K562 (cell line): ENCODE measurements at regions not wholly inside any gene's neighbourhood (a gene's known extent, or its start where the extent isn't known, plus 50 kb on each side); places are given as distances from the start of the nearest gene placed in this dataset.

Source experiments
- ATAC-seq: fragments of 200-7000 bp; cut with Tn5 transposase; 3 replicates; pipeline ENCODE4 v1.9.1; 2020; ENCODE audit warnings: moderate library complexity
- BruUV-seq: library from RNA; stranded (reverse); fragments of 400-500 nt; replicated peaks from 2 replicates; lab custom pipeline; 2021; lab: Mats Ljungman, UMichigan
- CTCF ChIA-PET: fragments of 300-600 bp; formaldehyde crosslinking; extraction: SDS; loops from one replicate; lab custom pipeline; 2021; ENCODE audit warnings: low intra/inter-chr PET ratio; lab: Yijun Ruan, JAX
- POLR2A ChIA-PET: fragments of 300-600, 350-650 bp; sonication (Branson Sonifier 250); formaldehyde crosslinking; extraction: SDS; loops from one replicate; lab custom pipeline; 2021; ENCODE audit warnings: antibody characterized with exemption, inconsistent platforms; lab: Yijun Ruan, JAX
- DNase-seq, 4 experiments: peaks; one replicate each; pipeline versions ENCODE4 v3.0.0 to v3.0.0-alpha.2; 2011 to 2018; ENCODE audit warnings: low spot score in 3 of 4, mixed read lengths in 3 of 4; ENCODE audit errors: extremely low read depth in 1 of 4
- FAIRE-seq: peaks from 2 replicates; lab custom pipeline; 2011; peaks lifted over from hg19 to GRCh38; lab: Jason Lieb, UNC
- H2AFZ ChIP-seq: 2 replicates; pipeline ENCODE4 v1.6.0; 2011; ENCODE audit warnings: low read depth, low read length, control low read depth, inconsistent platforms
- H3K27ac ChIP-seq: fragments of 200-600 bp; 3 replicates; pipeline ENCODE4 v1.8.0; 2011; ENCODE audit warnings: low read depth, mild to moderate bottlenecking, control low read depth, inconsistent platforms, low read length, moderate library complexity, mixed read lengths; ENCODE audit errors: extremely low read depth
- H3K27me3 ChIP-seq, 2 experiments: fragments of 300-600 bp in 1 of 2; 2 replicates in 1 of 2; 3 replicates in 1 of 2; pipeline versions ENCODE4 v1.6.0 to v1.8.0; 2011; ENCODE audit warnings: inconsistent platforms in 2 of 2, low read length in 2 of 2, mild to moderate bottlenecking in 1 of 2, mixed read lengths in 1 of 2, moderate library complexity in 1 of 2; ENCODE audit not compliant: control insufficient read depth in 2 of 2, insufficient read depth in 2 of 2
- H3K36me3 ChIP-seq: fragments of 300-600 bp; 3 replicates; pipeline ENCODE4 v1.8.0; 2011; ENCODE audit warnings: mild to moderate bottlenecking, low read length, inconsistent platforms; ENCODE audit not compliant: control insufficient read depth, insufficient read depth
- H3K4me1 ChIP-seq, 2 experiments: fragments of 200-600 bp in 1 of 2; replicated peaks in 1 of 2; 2 replicates in 1 of 2; 3 replicates in 1 of 2; pipeline versions ENCODE4 v1.5.1 to v1.8.0; 2011; ENCODE audit warnings: inconsistent platforms in 2 of 2, low read length in 2 of 2, mild to moderate bottlenecking in 1 of 2, mixed read lengths in 1 of 2, moderate library complexity in 1 of 2; ENCODE audit not compliant: control insufficient read depth in 2 of 2, insufficient read depth in 2 of 2
- H3K4me2 ChIP-seq: 2 replicates; pipeline ENCODE4 v1.6.1; 2011; ENCODE audit warnings: low read length, control low read depth, inconsistent platforms, mixed read lengths; ENCODE audit not compliant: insufficient read depth
- H3K4me3 ChIP-seq: fragments of 200-600 bp; sonication (generic), shearing (Covaris generic); 2 replicates; pipeline ENCODE4 v1.5.1; 2016; ENCODE audit warnings: control low read depth, inconsistent platforms
- H3K79me2 ChIP-seq: fragments of 200-600 bp; 3 replicates; pipeline ENCODE4 v1.8.0; 2011; ENCODE audit warnings: low read length, inconsistent platforms; ENCODE audit not compliant: control insufficient read depth, insufficient read depth
- H3K9ac ChIP-seq, 2 experiments: 2 replicates each; pipeline versions ENCODE4 v1.6.0 to v1.6.1; 2011; ENCODE audit warnings: low read depth in 2 of 2, low read length in 2 of 2, control low read depth in 1 of 2, inconsistent platforms in 1 of 2, mild to moderate bottlenecking in 1 of 2, mixed read lengths in 1 of 2; ENCODE audit not compliant: insufficient read depth in 1 of 2
- H3K9me1 ChIP-seq: one replicate; pipeline ENCODE4 v1.6.0; 2011; ENCODE audit warnings: inconsistent platforms, mild to moderate bottlenecking, low read length, moderate library complexity; ENCODE audit not compliant: control insufficient read depth, insufficient read depth
- H3K9me3 ChIP-seq: replicated peaks from 2 replicates; pipeline ENCODE4 v1.5.1; 2011; ENCODE audit warnings: low read depth, low read length, inconsistent platforms; ENCODE audit not compliant: control insufficient read depth, insufficient read depth
- H4K20me1 ChIP-seq: replicated peaks from 2 replicates; pipeline ENCODE4 v1.6.1; 2011; ENCODE audit warnings: low read length, inconsistent platforms, mixed read lengths; ENCODE audit not compliant: control insufficient read depth, insufficient read depth
- BCLAF1 ChIP-seq, 2 experiments: fragments of 450-650 bp in 1 of 2; IDR thresholded peaks; 2 replicates each; pipeline ENCODE4 v1.6.1; 2011 to 2017; ENCODE audit warnings: low read depth in 2 of 2, antibody characterized with exemption in 1 of 2, borderline replicate concordance in 1 of 2, low read length in 1 of 2, mild to moderate bottlenecking in 1 of 2, mixed read lengths in 1 of 2; ENCODE audit not compliant: control insufficient read depth in 1 of 2
- CXXC5 ChIP-seq: fragments of 250-450 bp; sonication (Bioruptor Pico); IDR thresholded peaks from 2 replicates; pipeline ENCODE4 v1.8.0; 2022; ENCODE audit warnings: inconsistent platforms, mild to moderate bottlenecking, moderate library complexity
- DEAF1 ChIP-seq: fragments of 450-650 bp; formaldehyde crosslinking; IDR thresholded peaks from 2 replicates; pipeline ENCODE4 v1.4.0; 2020; ENCODE audit warnings: mild to moderate bottlenecking, moderate library complexity
- FOXA1 ChIP-seq: fragments of 450-650 bp; IDR thresholded peaks from 2 replicates; pipeline ENCODE4 v1.6.1; 2016; ENCODE audit warnings: mild to moderate bottlenecking, borderline replicate concordance
- SAFB2 ChIP-seq: fragments of 200-400 bp; formaldehyde crosslinking; IDR thresholded peaks from 2 replicates; pipeline ENCODE4 v1.6.1; 2018; ENCODE audit warnings: borderline replicate concordance, low read length, low read depth, moderate library complexity; ENCODE audit not compliant: severe bottlenecking
- SIN3A ChIP-seq, 2 experiments: fragments of 150-350 bp in 1 of 2; IDR thresholded peaks; 2 replicates each; pipeline ENCODE4 v1.6.1; 2011 to 2016; ENCODE audit warnings: borderline replicate concordance in 2 of 2, low read depth in 2 of 2, low read length in 2 of 2, mild to moderate bottlenecking in 2 of 2, moderate library complexity in 2 of 2; ENCODE audit not compliant: control insufficient read depth in 1 of 2
- THAP7 ChIP-seq: fragments of 250-450 bp; sonication (Bioruptor Pico); IDR thresholded peaks from 2 replicates; pipeline ENCODE4 v1.5.0; 2021
- ZNF444 ChIP-seq: fragments of 250-450 bp; sonication (Bioruptor Pico); IDR thresholded peaks from 2 replicates; pipeline ENCODE4 v1.4.0; 2020; ENCODE audit warnings: mild to moderate bottlenecking, moderate library complexity
- ZNF668 ChIP-seq: fragments of 250-450 bp; sonication (Bioruptor Pico); IDR thresholded peaks from 2 replicates; pipeline ENCODE4 v1.8.0; 2022; ENCODE audit warnings: mild to moderate bottlenecking, inconsistent platforms
- in situ Hi-C: fragments of 300-500 bp; cut with MboI; formaldehyde crosslinking; loops from 4 replicates; pipeline ENCODE4 v1.15.0; 2018; ENCODE audit warnings: inconsistent platforms, mixed read lengths
- intact Hi-C: fragments of 100-400 bp; cut with micrococcal nuclease; formaldehyde crosslinking; loops from 2 replicates; pipeline ENCODE4 v1.14.2; 2022
- TF ChIP-seq, protein P1 (sequence below), 3 experiments: fragments of 200-800 bp in 1 of 3; sonication (Bioruptor generic) in 1 of 3; sonication (generic) in 1 of 3; formaldehyde crosslinking in 1 of 3; IDR thresholded peaks; 2 replicates each; pipeline versions ENCODE4 v1.6.1 to v1.8.0; 2016 to 2022; ENCODE audit warnings: mild to moderate bottlenecking in 2 of 3, missing compliant biosample characterization in 2 of 3, missing genetic modification characterization in 2 of 3, missing genetic modification reagents in 1 of 3

DNA sequence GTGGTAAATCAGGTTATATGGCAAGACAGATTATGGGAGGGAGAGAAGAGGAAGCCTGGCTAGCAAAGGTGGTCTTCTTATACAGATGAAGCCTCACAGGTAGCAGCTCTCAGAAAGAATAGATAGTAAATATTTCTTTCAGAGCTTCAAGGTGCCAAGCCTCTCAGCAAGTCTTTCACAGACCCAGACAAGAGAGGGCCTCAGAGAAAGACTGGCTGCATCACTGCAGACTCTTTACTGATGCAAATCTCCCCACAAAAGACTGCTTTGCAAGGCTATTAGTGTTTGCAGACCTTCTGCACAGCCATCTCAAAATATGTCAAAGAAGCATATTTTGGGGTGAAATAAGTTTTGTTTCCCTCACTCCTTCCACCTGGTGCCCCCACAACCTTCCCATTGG is 372.4 kb upstream of the RND3 start:
- no peaks in the 10 kb centered on the region for H3K9me3 ChIP-seq
- H3K4me1 ChIP-seq = no peaks in the 10 kb centered on the region
- H4K20me1 ChIP-seq = no peaks in the 10 kb centered on the region
- H3K4me2 ChIP-seq = no peak overlapping the region
- FAIRE-seq (no peak), DNase-seq (no peak), ATAC-seq (no peak)
- no peak overlapping the region for H3K9ac ChIP-seq
- in situ Hi-C loops (no loop called here), intact Hi-C loops (no loop called here)
- no peak overlapping the region for H3K4me3 ChIP-seq
- H3K36me3 ChIP-seq = no peaks in the 10 kb centered on the region
- TF ChIP-seq SIN3A (IDR thresholded peaks at IDR 0.05; ENCODE audit: borderline replicate concordance in 2 of 2, control insufficient read depth in 1 of 2, low read depth in 2 of 2, low read length in 2 of 2) = no peak
- no peak for TF ChIP-seq DEAF1
- no peak for TF ChIP-seq THAP7 (CRISPR knock-in tag)
- no peak for TF ChIP-seq ZNF668 (CRISPR knock-in tag)
- TF ChIP-seq, protein P1, sequence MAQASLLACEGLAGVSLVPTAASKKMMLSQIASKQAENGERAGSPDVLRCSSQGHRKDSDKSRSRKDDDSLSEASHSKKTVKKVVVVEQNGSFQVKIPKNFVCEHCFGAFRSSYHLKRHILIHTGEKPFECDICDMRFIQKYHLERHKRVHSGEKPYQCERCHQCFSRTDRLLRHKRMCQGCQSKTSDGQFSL (CRISPR knock-in tag; IDR thresholded peaks at IDR 0.05) = no peak
- TF ChIP-seq, protein P1 (tag; IDR thresholded peaks at IDR 0.05) = no peak
- no peak for TF ChIP-seq BCLAF1 (IDR thresholded peaks at IDR 0.05; ENCODE audit: borderline replicate concordance in 1 of 2, control insufficient read depth in 1 of 2, low read depth in 2 of 2, low read length in 1 of 2)
- TF ChIP-seq ZNF444 (CRISPR knock-in tag) = no peak
- TF ChIP-seq SAFB2 = no peak
- no peak for TF ChIP-seq CXXC5 (CRISPR knock-in tag)
- TF ChIP-seq FOXA1 = no peak
- no peak overlapping the region for H3K27ac ChIP-seq
- H3K9me1 ChIP-seq = no peaks in the 10 kb centered on the region
- H3K79me2 ChIP-seq = no peaks in the 10 kb centered on the region
- POLR2A ChIA-PET = no interaction called here
- H3K27me3 ChIP-seq = no peaks in the 10 kb centered on the region
- CTCF ChIA-PET = no interaction called here
- BruUV-seq = no TSS peak
- no peak overlapping the region for H2AFZ ChIP-seq
